ENCODE measurements at regions not wholly inside any gene's neighbourhood (a gene's known extent, or its start where the extent isn't known, plus 50 kb on each side); places are given as distances from the start of the nearest gene placed in this dataset.

- TF ChIP-seq, protein P1, sequence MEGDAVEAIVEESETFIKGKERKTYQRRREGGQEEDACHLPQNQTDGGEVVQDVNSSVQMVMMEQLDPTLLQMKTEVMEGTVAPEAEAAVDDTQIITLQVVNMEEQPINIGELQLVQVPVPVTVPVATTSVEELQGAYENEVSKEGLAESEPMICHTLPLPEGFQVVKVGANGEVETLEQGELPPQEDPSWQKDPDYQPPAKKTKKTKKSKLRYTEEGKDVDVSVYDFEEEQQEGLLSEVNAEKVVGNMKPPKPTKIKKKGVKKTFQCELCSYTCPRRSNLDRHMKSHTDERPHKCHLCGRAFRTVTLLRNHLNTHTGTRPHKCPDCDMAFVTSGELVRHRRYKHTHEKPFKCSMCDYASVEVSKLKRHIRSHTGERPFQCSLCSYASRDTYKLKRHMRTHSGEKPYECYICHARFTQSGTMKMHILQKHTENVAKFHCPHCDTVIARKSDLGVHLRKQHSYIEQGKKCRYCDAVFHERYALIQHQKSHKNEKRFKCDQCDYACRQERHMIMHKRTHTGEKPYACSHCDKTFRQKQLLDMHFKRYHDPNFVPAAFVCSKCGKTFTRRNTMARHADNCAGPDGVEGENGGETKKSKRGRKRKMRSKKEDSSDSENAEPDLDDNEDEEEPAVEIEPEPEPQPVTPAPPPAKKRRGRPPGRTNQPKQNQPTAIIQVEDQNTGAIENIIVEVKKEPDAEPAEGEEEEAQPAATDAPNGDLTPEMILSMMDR (IDR thresholded peaks at IDR 0.05; ENCODE audit: low read length, missing control alignments) = no peak
- no peak for DNase-seq (ENCODE audit: low read depth)
- no peak overlapping the region for H3K4me3 ChIP-seq (replicated peaks; ENCODE audit: low read depth, low read length)
Measured at GRCh38 chr7:82549616-82550285, 106.2 kb upstream of the CACNA2D1 start.

DNA sequence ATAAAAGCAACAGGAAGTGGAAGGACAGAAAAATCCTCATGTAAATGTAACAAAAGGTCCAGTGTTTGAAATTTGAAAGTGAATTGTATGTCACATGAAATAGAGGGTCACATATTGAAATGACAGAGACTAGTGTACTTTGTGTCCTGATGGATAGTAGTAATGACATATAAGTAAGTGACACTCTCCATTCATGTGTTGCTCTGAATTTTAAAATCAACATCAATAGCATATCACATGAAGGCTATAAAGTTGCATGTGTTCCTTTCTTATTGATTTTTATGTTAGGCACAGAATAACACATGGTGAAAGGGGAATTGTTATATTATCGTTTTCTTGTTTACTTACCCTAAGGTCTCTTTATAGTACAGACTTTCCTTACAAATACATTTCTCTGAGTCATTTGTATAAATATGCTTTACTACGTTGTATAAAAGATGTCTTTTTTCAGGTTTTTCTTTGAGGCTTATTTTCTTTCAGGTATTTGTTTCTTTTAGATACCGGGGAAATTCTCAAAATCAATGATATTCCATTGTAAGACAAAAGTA is 104.6 kb upstream of the CACNA2D1 start:
- DNase-seq (ENCODE audit: low read depth) = no peak

DNA sequence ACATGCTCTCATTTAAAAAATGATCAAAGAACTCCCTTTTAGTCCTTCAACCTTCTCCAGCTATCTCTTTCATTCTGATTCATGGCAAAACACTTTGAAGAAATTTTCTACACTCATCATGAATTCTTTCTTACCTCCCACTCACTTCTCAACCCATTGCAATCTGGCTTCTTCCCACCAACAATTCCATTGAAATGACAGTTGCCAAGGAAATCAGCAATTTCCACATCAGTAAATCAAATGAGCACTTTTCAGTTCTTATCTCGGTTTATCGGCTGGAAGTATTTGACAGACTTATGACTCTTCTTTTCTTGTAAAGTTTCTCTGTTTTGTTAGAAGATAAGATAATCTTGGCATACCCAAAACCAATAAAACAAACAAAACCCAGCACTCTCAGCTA is 99.1 kb upstream of the CACNA2D1 start:
- TF ChIP-seq, protein P1 (IDR thresholded peaks at IDR 0.05; ENCODE audit: low read length, missing control alignments) = no peak
- DNase-seq (ENCODE audit: low read depth) = peak; percentile 82
- no peak overlapping the region for H3K4me3 ChIP-seq (replicated peaks; ENCODE audit: low read depth, low read length)

More for the DNA sequence above, 104.6 kb upstream of the CACNA2D1 start:
- TF ChIP-seq, protein P1 (IDR thresholded peaks at IDR 0.05; ENCODE audit: low read length, missing control alignments) = no peak
- H3K4me3 ChIP-seq (replicated peaks; ENCODE audit: low read depth, low read length) = no peak overlapping the region

- TF ChIP-seq, protein P1 (IDR thresholded peaks at IDR 0.05; ENCODE audit: low read length, missing control alignments) = no peak
- no peak overlapping the region for H3K4me3 ChIP-seq (replicated peaks; ENCODE audit: low read depth, low read length)
- no peak for DNase-seq (ENCODE audit: low read depth)
Measured at GRCh38 chr7:82539969-82540368, 96.4 kb upstream of the CACNA2D1 start.

DNA sequence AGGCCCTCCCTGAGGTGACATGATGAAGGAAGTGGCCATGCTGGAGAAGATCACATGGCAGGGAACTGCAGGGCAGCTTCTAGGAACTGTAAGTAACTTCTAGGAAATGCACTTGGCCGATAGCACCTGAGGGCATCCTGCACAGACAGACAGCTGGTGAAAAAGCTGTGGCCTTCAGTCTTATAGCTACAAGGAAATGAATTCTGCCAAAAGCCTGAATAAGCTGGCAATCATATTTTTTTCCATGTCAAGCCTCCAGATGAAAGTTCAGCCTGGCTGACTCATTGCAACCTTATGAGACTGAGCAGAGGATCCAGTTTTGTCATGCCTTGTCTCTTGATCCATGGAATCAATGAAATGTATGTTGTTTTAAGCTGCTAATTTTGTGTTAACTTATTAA is 91.1 kb upstream of the CACNA2D1 start:
- no peak overlapping the region for H3K4me3 ChIP-seq (replicated peaks; ENCODE audit: low read depth, low read length)
- TF ChIP-seq, protein P1 (IDR thresholded peaks at IDR 0.05; ENCODE audit: low read length, missing control alignments) = no peak
- peak; percentile 50 for DNase-seq (ENCODE audit: low read depth)

GRCh38 chr7:82530361-82530760 is 86.8 kb upstream of the CACNA2D1 start:
- peak; percentile 34 for DNase-seq (ENCODE audit: low read depth)

More at GRCh38 chr7:82530361-82530760, 86.8 kb upstream of the CACNA2D1 start:
- no peak overlapping the region for H3K4me3 ChIP-seq (replicated peaks; ENCODE audit: low read depth, low read length)
- TF ChIP-seq, protein P1 (IDR thresholded peaks at IDR 0.05; ENCODE audit: low read length, missing control alignments) = no peak

All from fibroblast of pulmonary artery (primary cell).